SK-N-MC (cell line): ENCODE measurements at regions not wholly inside any gene's neighbourhood (a gene's known extent, or its start where the extent isn't known, plus 50 kb on each side); places are given as distances from the start of the nearest gene placed in this dataset.

Experiments used
- EZH2 ChIP-seq: fragments of 200-600 bp; sonication (generic); IDR thresholded peaks from one replicate; pipeline ENCODE4 v1.6.1; 2017; ENCODE audit warnings: antibody characterized with exemption
- POLR2AphosphoS5 ChIP-seq: IDR thresholded peaks from 2 replicates; pipeline ENCODE4 v1.6.1; 2012; ENCODE audit warnings: mild to moderate bottlenecking, low read depth, low read length, borderline replicate concordance

GRCh38 chr4:14400307-14400706, 602.0 kb upstream of the CPEB2 start:
- TF ChIP-seq EZH2 (no peak), POLR2AphosphoS5 (no peak)
